HG02938 (cell line): ENCODE measurements at regions not wholly inside any gene's neighbourhood (a gene's known extent, or its start where the extent isn't known, plus 50 kb on each side); places are given as distances from the start of the nearest gene placed in this dataset.
"Not testable (repeated sequence)": the region's sequence is repeated elsewhere in the genome, so short reads cannot be mapped to it uniquely, and the experiment has no call there.

ENCODE experiments used
- ATAC-seq: cut with Tn5 transposase; IDR thresholded peaks from one replicate; pipeline ENCODE4 v1.9.1; 2021; ENCODE audit warnings: mild to moderate bottlenecking, moderate library complexity; ENCODE audit not compliant: unreplicated experiment

DNA sequence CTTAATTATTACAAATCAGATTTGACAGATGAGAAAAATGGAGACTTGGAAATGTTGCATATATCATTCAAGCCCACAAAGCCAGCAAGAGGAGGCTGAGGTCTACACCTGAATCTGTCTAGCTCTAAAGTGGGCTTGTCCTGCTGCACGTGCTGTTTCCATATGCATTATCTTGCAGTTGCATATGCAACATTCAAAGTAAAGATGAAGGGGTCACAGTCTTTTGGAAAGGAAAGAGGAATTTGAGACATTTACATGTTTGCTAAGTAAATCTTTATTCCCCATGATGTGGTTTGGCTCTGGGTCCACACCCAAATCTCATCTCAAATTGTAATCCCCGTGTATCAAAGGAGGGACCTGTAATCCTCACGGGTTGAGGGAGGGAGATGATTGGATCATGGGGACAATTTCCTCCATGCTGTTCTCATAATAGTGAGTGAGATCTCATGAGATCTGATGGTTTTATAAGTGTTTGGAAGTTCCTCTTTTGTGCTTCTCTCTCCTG, 98.3 kb downstream of the BACH1 start:
- ATAC-seq, result no peak

DNA sequence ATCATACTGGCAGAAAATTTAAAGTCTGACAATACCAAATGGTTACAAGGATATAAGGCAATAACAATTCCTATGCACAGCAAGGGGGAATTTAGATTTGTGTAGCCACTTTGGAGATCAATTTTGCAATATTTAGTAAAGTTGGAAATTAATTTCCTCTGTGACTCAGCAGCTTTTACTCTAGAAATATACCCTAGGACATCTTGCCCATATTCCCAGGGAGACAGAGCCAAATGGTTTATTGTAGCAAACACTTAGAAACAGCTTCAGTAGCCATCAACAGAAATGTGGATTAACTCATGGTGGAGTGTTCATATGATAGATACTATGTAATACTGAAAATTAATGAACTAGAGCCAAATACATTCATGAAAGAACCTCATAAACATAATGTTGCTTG, 104.6 kb downstream of the BACH1 start:
- no peak for ATAC-seq

DNA sequence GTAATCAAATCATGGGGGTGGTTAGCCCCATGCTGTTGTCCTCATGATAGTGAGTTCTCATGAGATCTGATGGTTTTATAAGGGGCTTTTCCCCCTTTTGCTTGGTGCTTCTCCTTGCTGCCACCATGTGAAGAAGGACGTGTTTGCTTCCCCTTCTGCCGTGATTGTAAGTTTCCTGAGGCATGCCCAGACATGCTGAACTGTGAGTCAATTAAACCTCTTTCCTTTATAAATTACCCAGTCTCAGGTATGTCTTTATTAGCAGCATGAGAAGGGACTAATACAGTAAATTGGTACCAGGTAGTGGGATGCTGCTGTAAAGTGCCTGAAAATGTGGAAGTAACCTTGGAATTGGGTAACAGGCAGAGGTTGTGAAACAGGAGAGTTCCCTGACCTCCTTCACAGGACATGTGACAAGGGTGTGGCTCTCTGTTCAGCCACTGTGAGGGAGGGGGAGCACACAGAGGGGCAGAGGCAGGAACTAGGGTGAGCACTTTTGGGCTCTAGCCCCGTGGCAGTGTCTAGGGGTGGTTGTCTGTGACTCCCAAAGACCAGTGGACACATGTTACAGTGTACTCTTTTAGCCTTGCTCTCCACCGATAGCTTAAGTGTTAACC, 105.3 kb downstream of the BACH1 start:
- no peak for ATAC-seq

DNA sequence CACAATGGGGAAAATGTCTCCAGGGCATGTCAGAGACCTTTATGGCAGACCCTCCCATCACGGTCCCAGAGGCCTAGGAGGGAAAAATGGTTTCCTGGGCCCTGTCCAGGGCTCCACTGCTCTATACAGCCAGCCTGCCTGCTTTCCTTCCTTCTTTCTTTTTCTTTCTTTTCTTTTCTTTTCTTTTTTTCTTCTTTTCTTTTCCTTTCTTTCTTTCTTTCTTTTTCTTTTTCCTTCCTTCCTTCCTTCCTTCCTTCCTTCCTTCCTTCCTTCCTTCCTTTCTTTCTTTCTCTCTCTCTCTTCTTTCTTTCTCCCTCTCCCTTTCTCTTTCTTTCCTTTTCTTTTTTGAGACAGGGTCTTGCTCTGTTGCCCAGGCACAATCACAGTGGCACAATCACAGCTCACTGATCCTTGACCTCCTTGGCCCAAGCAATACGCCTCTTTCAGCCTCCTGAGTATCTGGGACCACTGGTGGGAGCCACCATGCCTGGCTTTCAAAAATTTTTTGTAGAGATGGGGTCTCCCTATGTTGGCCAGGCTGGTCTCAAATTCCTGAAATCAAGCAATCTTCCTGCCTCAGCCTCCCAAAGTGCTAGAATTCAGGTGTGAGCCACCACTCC, 106.9 kb downstream of the BACH1 start:
- no peak for ATAC-seq

DNA sequence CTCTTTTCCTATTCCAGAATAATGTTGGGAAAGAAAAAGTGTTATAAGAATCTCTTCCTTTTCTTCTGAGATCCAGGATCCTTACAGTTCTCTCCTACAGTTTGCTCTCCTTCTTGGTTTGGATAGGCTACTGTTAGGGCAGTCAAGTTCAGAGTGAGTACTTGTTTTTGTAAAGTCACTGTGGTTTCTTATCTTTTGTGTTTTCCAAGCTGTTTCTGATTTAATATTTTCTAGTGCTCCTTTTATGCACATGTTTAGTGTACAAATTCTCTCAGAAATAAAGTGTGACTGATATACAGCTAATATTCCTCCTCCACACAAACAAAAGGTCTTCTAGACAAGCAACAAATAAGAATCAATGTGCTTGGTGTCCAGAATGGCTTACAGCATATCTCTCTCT, 107.7 kb downstream of the BACH1 start:
- ATAC-seq, result no peak

DNA sequence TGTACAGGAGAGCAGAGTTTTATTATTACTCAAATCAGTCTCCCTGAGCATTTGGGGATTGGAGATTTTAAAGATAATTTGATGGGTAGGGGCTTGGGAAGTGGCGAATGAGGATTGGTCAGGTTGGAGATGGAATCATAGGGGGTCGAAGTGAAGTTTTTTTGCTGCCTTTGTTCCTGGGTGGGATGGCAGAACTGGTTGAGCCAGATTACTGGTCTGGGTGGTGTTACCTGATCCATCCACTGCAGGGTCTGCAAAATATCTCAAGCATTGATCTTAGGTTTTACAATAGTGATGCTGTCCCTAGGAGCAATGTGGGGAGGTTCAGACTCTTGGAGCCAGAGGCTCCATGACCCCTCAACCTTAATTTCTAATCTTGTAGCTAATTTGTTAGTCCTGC, 108.8 kb downstream of the BACH1 start:
- ATAC-seq, result no peak

DNA sequence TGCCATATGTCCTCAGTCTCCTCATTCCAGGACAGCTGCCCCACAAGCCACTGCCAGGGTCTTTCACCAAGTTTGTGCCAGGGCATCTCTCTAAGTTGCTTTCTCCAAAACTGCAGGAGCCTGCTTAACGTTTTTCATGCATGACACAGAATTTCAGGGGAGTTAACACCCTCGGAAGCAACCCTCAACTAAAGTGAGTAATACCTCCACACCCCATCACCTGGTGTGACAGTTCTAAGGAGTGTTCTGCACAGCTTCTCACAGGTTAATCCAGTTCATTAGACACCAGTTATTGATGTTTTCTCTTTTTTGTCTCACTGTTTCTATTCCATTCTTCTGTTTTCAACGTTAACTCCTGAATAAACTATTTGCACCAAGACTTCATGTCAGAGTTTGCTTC, 115.0 kb downstream of the BACH1 start:
- ATAC-seq, result no peak

DNA sequence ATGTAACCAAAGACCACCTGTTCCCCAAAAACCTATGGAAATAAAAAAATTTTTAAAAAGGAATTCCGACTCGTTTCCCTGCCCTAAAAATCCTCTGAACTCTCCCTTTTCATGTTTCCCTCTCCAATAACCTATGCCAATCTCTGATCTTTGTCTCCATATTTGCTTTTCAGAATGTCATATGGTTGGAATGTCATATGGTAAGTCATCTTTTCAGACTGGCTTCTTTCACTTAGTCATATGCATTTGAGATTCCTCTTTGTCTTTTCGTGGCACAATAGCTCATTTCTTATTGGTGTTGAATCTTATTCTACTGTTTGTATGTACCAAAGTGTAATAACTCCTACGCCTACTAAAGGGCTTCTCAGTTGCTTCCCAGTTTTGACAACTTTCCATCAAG, 117.5 kb downstream of the BACH1 start:
- no peak for ATAC-seq

DNA sequence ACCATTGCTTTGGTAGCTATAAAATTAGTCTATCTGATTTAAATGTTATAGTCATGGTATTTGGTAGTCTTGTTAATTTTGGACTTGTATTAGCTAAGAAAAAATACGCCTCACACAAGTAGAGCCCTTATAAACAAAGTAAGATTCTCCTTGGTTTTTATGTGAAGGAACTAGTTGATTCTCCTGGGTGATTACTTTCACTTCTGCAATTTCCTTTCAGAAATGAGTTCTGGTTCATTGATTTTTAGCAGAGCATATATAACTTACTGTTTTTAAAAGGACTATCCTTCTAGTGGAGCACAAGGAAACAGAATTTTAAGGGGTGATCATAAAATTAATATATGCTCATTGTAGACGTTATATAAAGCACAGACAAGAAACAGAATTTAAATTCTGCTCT, 120.1 kb downstream of the BACH1 start:
- peak; percentile 71 for ATAC-seq

DNA sequence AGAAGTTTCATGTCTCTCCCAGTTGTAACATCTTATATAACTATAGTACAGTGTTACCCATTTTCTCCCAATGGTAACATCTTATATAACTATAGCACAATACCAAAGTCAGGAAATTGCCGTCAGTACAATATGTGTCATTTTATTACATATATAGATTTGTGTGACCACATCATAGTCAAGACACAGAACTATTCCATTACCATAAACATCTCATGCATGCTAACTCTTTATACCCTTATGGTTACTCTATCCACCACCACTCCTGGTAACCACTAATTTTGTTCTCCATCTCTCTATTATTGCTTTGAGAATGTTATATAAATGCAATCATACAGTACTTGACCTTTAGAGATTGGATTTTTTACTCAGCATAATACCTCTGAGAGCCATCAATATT, 120.7 kb downstream of the BACH1 start:
- no peak for ATAC-seq

DNA sequence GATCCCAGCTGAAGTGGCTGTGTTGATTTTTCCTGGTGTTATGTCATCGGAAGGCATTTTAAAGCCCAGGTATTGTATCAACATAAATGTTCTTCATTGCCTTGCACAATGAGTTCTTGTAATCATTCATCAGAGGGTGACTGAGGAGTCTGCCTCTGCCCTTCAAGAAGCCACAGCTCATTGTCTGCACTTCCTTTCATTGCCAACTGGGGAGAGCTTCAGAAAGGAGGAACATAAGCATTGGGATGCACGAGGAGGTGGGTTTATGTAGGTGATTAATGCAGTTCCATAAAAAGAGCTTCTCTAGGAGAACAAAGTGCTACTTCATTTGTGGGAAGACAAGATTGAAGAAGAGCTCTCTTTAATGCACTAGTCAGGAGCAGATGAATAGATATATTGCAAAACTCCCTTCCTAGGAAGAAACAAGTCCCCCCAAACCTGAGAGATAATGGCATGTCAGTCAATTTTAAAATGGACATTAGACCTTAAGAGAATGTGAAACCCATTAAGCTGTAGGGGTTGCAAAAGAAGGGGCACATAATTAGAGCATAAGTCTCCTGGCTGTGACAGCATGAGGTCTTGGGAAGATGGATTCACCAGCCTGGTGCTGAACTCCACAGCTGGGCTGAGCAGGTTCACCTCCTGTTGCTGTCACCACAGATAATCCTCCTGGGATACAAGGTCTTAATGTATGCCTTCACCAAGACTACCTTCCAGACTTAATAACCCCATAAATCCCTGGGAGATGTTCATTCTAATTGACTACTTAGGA, 124.6 kb downstream of the BACH1 start:
- no peak for ATAC-seq

DNA sequence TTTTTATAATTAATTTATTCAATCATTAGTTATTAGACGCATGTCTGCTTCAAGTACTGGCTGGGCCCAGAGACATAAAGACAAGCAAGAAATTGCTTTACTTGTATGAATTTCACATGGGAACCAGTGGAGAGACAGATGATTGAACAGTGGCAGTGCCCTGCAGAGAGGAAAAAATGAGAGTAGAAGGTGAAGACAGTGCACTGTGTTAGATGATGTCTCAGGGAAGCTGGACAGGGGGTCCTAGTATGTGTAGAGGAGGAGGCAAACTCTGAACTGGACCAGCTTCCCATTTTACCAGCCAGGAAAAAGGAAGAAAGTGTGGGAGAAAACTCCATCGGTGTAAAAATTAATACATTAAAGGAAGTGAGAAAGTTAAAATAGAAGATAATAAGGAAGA, 126.0 kb downstream of the BACH1 start:
- no peak for ATAC-seq

DNA sequence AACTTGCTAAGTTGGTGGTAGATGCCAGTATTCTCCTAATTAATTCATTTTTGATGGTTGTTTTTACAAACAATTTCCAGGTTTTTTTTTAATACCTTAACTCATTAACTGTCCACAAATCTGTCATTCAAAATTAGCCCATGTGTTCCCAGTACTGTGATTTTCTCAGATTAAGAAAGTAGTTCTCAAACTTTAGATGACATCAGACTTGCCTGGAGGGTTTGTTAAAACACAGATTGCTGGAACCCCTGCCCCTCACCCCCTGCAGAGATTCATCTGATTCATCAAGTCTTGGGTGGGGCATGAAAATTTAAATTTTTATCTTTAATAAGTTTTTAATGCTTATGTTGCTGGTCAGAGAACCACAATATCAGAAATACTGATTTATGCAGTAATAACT, 130.5 kb downstream of the BACH1 start:
- ATAC-seq, result no peak

DNA sequence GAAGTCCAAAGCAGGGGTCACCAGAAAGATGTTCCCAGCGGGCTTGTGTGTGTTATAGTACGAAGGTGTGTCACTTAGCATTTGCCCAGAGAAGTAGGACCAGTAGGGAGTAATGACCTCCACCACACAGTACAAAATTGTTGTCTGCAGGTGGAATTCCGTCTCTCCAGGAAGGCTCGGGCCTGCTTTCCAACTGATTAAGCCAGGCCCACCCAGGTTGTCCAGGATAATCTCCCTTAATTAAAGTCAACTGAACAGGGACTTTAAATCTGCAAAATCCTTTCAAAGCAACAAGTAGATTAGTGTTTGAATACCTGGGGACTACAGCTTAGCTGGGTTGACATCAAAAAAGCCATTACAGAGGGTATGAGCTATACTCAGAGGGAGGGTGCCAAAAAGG, 131.3 kb downstream of the BACH1 start:
- ATAC-seq, result no peak

DNA sequence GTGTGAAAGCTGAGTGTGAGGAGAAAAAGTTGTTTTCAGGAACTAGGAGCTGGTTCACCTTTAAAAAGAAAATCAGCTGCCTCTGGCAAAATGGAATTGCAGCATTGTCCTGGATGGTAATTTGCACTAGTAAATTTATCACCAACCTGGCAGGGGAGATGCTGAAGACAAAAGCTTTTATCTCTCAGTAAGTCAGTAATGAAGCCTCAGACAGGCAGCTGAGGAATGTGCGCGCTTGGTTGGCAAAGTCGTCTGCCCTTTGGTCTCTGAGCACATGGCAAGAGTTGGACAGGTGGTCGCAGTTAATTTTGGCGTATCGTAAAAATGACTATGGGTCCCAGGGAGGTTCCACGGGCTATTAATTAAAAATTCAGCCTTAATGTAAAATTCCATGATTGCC, 131.9 kb downstream of the BACH1 start:
- no peak for ATAC-seq

DNA sequence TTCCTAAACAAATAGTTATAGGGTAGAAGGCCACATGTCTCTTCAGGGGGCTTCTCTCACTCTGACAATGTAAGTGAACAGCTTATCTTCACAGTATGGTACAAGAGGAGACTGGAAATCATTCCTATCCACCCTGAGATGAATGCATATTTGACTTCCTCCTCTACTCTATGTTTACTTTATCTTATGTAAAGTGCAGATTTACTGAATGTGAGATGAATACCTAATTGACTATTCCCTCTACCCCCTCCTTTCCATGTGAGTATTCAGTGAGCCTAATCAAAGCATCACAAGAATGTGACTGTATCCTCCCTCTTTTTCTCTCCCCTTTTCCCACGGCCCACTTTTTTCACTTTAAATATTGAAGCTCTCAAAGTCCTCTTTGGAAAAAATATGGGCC, 132.5 kb downstream of the BACH1 start:
- ATAC-seq, result no peak

DNA sequence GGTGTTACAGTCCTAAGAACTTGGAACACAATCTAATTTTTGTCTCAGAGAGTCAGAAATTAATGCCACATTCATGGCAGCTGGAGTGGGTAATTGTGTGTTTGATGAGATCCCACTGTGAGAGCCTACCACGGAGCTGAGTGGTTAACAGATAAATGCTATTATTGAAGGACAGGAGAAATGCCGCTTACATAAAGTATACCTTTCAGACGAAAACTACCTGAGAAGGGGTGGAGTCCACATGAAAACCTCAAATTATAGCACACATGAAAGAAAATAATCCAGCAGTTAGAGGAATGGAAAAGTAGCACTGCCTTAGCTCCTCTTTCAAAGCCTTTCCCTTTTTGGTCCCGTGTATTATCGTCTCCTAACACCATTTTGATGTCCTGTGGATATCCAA, 133.0 kb downstream of the BACH1 start:
- no peak for ATAC-seq

DNA sequence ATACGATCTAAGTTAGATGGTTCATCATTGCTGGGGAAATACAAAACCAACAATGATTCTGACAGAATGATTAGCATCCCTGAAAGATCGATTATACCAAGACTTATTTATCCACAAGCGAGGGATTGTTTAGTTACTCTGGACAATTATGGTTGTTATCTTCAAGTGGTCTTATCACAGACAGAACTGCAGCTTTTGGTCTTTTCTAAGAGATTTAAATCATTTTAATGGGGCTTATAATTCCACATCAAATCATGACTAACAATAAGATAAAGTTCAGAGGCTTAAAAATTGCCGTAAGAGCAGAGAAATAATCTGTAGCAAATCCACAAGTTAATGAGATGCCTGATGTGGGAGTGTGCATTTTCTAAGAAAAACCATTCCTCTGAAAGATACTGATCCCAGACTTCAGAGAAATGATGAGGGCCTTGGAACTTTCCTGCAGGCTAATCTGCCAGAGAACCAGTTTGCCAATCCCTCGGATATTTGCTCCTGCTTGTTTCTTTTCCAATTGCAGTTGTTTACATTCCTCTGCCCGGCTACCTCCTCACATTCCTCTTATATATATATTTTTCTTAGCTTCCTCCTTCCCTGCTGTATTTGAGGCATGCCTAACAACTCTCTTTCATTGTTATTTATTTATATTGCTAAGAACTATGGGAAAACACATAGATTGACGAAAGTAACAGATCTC, 134.8 kb downstream of the BACH1 start:
- no peak for ATAC-seq

DNA sequence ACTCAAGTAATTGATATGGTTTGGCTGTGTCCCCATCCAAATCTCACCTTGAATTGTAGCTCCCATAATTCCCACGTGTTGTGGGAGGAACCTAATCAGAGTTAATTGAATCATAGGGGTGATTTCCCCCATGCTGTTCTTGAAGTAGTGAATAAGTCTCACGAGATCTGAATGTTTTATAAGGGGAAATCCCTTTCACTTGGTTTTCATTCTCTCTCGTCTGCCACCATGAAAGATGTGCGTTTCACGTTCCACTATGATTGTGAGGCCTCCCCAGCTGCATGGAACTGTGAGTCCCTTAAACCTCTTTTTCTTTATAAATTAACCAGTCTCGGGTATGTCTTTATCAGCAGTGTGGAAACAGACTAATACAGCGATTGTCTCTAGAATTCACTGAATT, 135.4 kb downstream of the BACH1 start:
- no peak for ATAC-seq

DNA sequence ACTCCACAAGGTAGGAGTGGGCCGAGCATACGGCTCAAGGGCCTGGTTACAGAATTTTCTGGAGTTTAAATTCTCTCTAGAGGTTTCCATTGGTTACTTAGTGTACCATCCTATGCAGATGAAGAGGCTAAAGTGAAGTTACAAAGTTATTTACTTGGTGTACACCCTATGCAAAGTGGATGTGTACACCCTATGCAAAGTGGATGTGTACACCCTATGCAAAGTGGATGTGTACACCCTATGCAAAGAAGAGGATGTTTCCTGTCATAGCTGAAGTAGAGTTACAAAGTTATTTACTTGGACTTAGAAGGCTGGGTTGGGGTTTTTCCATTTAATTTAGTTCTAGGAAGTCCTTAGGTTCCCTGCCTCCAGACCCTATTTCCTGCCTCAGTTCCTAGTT, 136.3 kb downstream of the BACH1 start:
- not testable (repeated sequence) for ATAC-seq

DNA sequence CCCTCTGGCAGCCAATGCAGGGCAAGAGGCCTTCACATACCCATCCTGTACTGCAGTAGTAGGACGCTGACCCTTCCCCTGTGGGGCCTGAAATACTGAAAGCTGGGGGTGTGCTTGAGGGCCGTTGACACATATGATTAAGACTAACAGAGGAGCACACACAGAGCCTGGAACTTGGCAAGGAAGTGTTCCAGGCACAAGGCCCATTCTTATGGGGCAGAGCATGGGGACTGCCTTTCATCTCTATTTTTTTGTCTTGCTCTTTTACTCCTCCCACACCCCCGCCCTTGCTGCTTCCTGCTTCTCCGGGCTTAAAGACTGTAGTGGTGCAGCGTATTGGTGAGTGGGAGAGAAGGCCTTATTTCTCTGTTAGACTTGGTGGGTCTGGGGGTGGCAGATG, 137.4 kb downstream of the BACH1 start:
- no peak for ATAC-seq

DNA sequence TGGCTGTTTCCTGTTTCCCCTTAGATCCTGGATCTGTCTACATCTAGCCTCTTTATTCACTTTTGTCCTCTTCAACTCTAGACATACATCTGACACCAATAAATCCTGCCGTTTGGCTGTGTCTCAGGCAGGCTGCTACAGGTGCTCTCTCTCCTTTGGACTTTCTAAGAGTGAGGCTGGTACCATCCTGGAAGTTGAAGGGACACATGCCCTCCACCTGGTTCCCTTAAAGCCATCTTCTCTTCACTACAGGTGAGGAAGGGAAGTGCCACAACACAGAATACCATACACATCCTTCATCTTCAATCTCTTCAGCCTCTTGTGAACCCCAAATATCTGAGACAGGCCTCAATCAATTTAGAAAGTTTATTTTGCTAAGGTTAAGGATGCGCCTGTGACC, 137.9 kb downstream of the BACH1 start:
- no peak for ATAC-seq
